Sigmoid colon (tissue), 6 donors: ENCODE measurements at regions not wholly inside any gene's neighbourhood (a gene's known extent, or its start where the extent isn't known, plus 50 kb on each side); places are given as distances from the start of the nearest gene placed in this dataset.

Experiments
- DNase-seq: peaks from one replicate; pipeline ENCODE4 v3.0.0-alpha.2; 2019
- H3K27ac ChIP-seq, 4 donors: fragments of 200-600 bp; sonication (generic); one replicate each; pipeline ENCODE4 v1.5.1; 2016 to 2019; ENCODE audit warnings: mild to moderate bottlenecking in 1 of 4
- H3K27me3 ChIP-seq, 3 donors: fragments of 200-600 bp; sonication (generic); one replicate each; pipeline ENCODE4 v1.5.1; 2019; ENCODE audit warnings: mild to moderate bottlenecking in 1 of 3
- H3K36me3 ChIP-seq, 4 donors: fragments of 200-600 bp; sonication (generic); one replicate each; pipeline ENCODE4 v1.5.1; 2016 to 2019
- H3K4me1 ChIP-seq, 4 donors: fragments of 200-600 bp; sonication (generic); one replicate each; pipeline ENCODE4 v1.5.1; 2017 to 2019
- H3K4me3 ChIP-seq, 4 donors: fragments of 200-600 bp; sonication (generic); one replicate each; pipeline ENCODE4 v1.5.1; 2017 to 2019; ENCODE audit warnings: mild to moderate bottlenecking in 2 of 4, moderate library complexity in 1 of 4
- H3K9me3 ChIP-seq, 4 donors: fragments of 200-600 bp in 3 of 4; sonication (generic) in 3 of 4; one replicate each; pipeline versions ENCODE4 v1.5.1 to v1.6.1; 2013 to 2019
- EP300 ChIP-seq, 4 donors: sonication (generic); formaldehyde crosslinking; IDR thresholded peaks; one replicate each; pipeline ENCODE4 v1.6.1; 2017; ENCODE audit warnings: antibody characterized with exemption in 4 of 4
- POLR2A ChIP-seq, 2 donors: fragments of 450-650 bp; IDR thresholded peaks; one replicate each; pipeline ENCODE4 v1.6.1; 2016; ENCODE audit warnings: antibody characterized with exemption in 2 of 2, mild to moderate bottlenecking in 2 of 2, moderate library complexity in 2 of 2
- POLR2AphosphoS5 ChIP-seq, 4 donors: sonication (generic); formaldehyde crosslinking; IDR thresholded peaks; one replicate each; pipeline ENCODE4 v1.6.1; 2017; ENCODE audit warnings: antibody characterized with exemption in 4 of 4
- WGBS, 2 donors: extraction: QIAGEN DNeasy Blood & Tissue Kit; methylation state at CpG; one replicate each; pipeline ENCODE4 v1.1.7; 2013; 5-methylcytosine and 5-hydroxymethylcytosine counted together
- intact Hi-C: fragments of 100-400 bp; cut with DNase I; formaldehyde crosslinking; loops from one replicate; pipeline ENCODE4 v1.15.1; 2023
- TF ChIP-seq, protein P1 (sequence below), 4 experiments: fragments of 450-650 bp in 3 of 4; fragments of 200-600 bp in 1 of 4; IDR thresholded peaks; one replicate each; pipeline ENCODE4 v1.5.1; 2016 to 2019; ENCODE audit warnings: antibody characterized with exemption in 4 of 4, mild to moderate bottlenecking in 3 of 4, moderate library complexity in 2 of 4
- donor health status: healthy with polysubstance abuse.
- donor health status: healthy.

DNA sequence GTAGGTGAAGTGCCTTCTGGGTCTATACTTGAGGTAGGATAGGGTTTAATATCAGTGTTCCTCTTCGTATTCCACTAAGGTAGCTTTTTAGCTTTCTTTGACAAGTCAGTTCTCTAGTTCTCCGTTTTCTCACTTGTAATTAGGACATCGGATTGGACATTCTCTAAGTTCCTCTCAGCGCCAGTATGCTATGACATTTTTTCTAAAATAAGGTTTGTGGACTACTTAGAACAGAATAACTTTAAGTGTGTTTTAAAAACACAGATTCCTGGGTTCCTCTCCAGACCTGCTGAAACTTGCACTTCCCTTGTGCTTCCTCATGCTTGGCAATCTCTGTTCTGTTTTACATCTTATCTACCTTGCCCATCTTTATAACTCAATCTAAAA lies 69.3 kb upstream of the YWHAQ start:
- no peak overlapping the region for H3K27ac ChIP-seq
- no peak for DNase-seq
- intact Hi-C loops = no loop called here
- H3K4me1 ChIP-seq = peaks cover 0 to 10% (median 5%) of the 10 kb centered on the region in 4 donors
- WGBS, 2 donors = 68 to 97% methylated on average over 4 of the region's 4 CpGs
- no peaks in the 10 kb centered on the region for H3K27me3 ChIP-seq
- no peaks in the 10 kb centered on the region for H3K9me3 ChIP-seq
- TF ChIP-seq EP300 (IDR thresholded peaks at IDR 0.05) (no peak), POLR2A (IDR thresholded peaks at IDR 0.05) (no peak), POLR2AphosphoS5 (IDR thresholded peaks at IDR 0.05) (no peak)
- TF ChIP-seq, protein P1, sequence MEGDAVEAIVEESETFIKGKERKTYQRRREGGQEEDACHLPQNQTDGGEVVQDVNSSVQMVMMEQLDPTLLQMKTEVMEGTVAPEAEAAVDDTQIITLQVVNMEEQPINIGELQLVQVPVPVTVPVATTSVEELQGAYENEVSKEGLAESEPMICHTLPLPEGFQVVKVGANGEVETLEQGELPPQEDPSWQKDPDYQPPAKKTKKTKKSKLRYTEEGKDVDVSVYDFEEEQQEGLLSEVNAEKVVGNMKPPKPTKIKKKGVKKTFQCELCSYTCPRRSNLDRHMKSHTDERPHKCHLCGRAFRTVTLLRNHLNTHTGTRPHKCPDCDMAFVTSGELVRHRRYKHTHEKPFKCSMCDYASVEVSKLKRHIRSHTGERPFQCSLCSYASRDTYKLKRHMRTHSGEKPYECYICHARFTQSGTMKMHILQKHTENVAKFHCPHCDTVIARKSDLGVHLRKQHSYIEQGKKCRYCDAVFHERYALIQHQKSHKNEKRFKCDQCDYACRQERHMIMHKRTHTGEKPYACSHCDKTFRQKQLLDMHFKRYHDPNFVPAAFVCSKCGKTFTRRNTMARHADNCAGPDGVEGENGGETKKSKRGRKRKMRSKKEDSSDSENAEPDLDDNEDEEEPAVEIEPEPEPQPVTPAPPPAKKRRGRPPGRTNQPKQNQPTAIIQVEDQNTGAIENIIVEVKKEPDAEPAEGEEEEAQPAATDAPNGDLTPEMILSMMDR (IDR thresholded peaks at IDR 0.05) = no peak
- no peak overlapping the region for H3K4me3 ChIP-seq
- no peaks in the 10 kb centered on the region for H3K36me3 ChIP-seq

DNA sequence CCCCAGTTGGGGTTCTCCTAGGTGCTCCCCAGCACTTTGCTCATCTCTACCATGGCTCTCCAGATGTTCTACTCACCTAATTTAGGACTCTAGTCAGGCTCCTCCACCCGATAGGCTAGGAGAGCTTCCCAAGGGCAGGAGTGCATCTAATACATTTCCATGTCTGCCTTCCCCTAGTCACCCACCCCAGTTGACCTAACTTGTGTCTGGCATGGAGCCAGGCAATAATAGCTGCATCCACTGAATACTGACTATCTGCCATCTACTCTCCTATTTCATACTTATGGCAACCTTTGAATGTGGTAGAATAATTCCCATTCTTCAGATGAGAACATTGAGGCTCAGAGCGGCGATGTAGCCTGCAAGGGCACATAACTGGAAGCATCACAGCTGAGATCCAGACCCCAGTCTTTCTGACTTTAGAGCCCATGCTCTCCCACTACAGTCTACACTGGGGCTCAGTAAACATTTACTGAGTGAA lies 71.8 kb upstream of the YWHAQ start:
- H3K27me3 ChIP-seq = no peaks in the 10 kb centered on the region
- DNase-seq = no peak
- intact Hi-C loops = no loop called here
- TF ChIP-seq EP300 (IDR thresholded peaks at IDR 0.05) (no peak), POLR2A (IDR thresholded peaks at IDR 0.05) (no peak), POLR2AphosphoS5 (IDR thresholded peaks at IDR 0.05) (no peak)
- TF ChIP-seq, protein P1 (IDR thresholded peaks at IDR 0.05) = no peak
- H3K9me3 ChIP-seq = no peaks in the 10 kb centered on the region
- no peaks in the 10 kb centered on the region for H3K36me3 ChIP-seq
- 75 to 96% methylated on average over 3 of the region's 3 CpGs for WGBS, 2 donors
- H3K4me3 ChIP-seq = no peak overlapping the region
- no peak overlapping the region for H3K27ac ChIP-seq
- peaks cover 0 to 10% (median 5%) of the 10 kb centered on the region in 4 donors for H3K4me1 ChIP-seq

DNA sequence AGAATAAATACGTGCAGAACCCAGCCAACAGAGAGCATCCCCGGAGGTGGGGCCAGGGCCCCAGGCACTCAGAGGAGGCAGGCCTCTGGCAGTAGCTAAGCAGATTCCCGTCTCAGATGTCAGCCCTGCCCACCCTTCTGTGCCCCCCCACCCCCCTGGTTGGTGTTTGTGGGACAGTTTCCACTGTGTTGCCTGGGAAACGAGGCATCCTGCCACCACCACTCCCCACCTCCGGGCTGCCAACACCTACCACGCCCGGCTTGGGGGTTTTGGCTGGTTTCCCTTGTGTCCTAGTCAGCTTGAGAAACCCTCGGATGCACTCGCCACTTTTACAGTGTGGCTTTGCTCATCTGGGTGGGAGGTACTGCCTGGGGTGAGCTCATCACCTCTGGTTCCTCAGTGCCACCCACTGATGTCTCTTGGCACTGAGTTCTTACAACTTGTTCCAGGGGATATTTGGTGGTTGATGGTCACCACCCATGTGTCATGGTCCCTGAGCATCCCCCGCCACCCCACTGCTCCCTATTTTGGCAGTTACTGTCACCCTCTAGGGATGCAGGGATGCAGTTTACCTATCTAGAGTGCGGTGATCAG lies 72.4 kb upstream of the YWHAQ start:
- H3K36me3 ChIP-seq = no peaks in the 10 kb centered on the region
- no peak overlapping the region for H3K27ac ChIP-seq
- peaks cover 0 to 10% (median 5%) of the 10 kb centered on the region in 4 donors for H3K4me1 ChIP-seq
- no peaks in the 10 kb centered on the region for H3K9me3 ChIP-seq
- 30 to 47% methylated on average over 11 of the region's 11 CpGs for WGBS, 2 donors
- DNase-seq = no peak
- intact Hi-C loops = no loop called here
- no peak overlapping the region for H3K4me3 ChIP-seq
- no peak for TF ChIP-seq POLR2A (IDR thresholded peaks at IDR 0.05)
- TF ChIP-seq, protein P1 (IDR thresholded peaks at IDR 0.05) = no peak
- TF ChIP-seq POLR2AphosphoS5 (IDR thresholded peaks at IDR 0.05) = no peak
- no peak for TF ChIP-seq EP300 (IDR thresholded peaks at IDR 0.05)
- no peaks in the 10 kb centered on the region for H3K27me3 ChIP-seq

DNA sequence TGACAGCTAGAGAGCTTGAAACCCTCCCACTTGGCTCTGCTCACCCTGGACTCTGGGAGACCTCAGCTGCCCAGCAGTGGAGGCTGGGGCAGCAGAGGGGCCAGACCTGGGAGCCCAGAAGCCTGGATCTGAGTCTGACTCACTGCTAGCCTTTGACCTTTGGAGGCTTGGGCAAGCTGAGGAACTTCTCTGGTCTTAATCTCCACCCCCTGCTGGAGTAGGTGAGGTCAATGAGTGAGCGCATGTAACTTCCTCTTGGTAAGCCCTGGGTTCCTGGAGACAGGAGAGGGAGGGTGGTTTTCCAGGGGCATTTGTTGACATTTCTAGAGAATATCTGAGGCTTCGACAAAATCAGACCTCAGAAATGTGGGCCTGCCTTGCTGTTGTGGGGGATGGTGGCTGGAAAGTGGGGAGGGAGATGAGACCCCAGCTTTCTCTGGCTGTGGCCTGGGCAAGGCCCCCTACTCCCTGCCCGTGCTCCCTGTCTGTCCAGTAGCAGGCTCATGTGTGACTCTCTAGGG lies 73.0 kb upstream of the YWHAQ start:
- Histone ChIP-seq H3K9me3 (no peaks in the 10 kb centered on the region), H3K36me3 (no peaks in the 10 kb centered on the region), H3K4me3 (no peak overlapping the region), H3K27me3 (no peaks in the 10 kb centered on the region), H3K27ac (no peak overlapping the region), H3K4me1 (peaks cover 0 to 10% (median 5%) of the 10 kb centered on the region in 4 donors)
- TF ChIP-seq, protein P1 (IDR thresholded peaks at IDR 0.05) = no peak
- TF ChIP-seq POLR2A (IDR thresholded peaks at IDR 0.05) (no peak), POLR2AphosphoS5 (IDR thresholded peaks at IDR 0.05) (no peak), EP300 (IDR thresholded peaks at IDR 0.05) (no peak)
- no peak for DNase-seq
- intact Hi-C loops = no loop called here
- WGBS, 2 donors = 45 to 61% methylated on average over 3 of the region's 3 CpGs
